ENCODE measurements at regions not wholly inside any gene's neighbourhood (a gene's known extent, or its start where the extent isn't known, plus 50 kb on each side); places are given as distances from the start of the nearest gene placed in this dataset.
"Not testable (repeated sequence)": the region's sequence is repeated elsewhere in the genome, so short reads cannot be mapped to it uniquely, and the experiment has no call there.

DNA sequence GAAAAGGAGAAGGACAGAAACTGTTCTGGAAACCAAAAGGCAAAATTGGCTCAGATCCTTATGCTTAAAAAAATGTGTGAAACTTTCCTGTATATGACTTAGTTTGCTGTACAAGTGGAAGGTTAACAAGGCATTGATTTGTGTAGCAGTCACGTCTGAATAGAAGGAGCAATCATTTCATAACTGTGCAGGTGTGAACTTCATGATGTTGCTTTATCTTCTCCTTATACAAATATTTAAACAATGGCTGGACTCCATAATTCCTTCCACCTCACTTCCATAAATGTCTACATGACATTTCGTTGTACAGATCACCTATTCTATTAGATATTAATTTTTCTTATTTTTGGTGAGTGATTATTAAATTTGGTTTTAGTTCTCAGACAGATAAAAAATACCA, 382.7 kb upstream of the NPAP1 start:
- no peak overlapping the region for H2BK5ac ChIP-seq (ENCODE audit: insufficient read length, low read length)
- H4K8ac ChIP-seq (replicated peaks; ENCODE audit: insufficient read length, low read depth, low read length), result no peak overlapping the region
- no peaks in the 10 kb centered on the region for H3K4me1 ChIP-seq (ENCODE audit: insufficient read depth, low read length)
- DNase-seq, result no peak
- no peak overlapping the region for H2BK20ac ChIP-seq (ENCODE audit: low read depth, low read length, poor library complexity, severe bottlenecking)
- H3T11ph ChIP-seq (ENCODE audit: low read length), result no peak overlapping the region
- no peak overlapping the region for H2BK12ac ChIP-seq (ENCODE audit: insufficient read length, low read depth, low read length)
- H3K23me2 ChIP-seq (ENCODE audit: insufficient read length, low read depth, low read length, poor library complexity, severe bottlenecking), result no peaks in the 10 kb centered on the region
- H3K4me2 ChIP-seq (ENCODE audit: insufficient read depth, insufficient read length, low read length), result no peak overlapping the region
- no peaks in the 10 kb centered on the region for H4K20me1 ChIP-seq (ENCODE audit: control insufficient read depth, insufficient read depth, insufficient read length)
- H3K4me3 Mint-ChIP-seq, result no peak overlapping the region
- H3K9ac ChIP-seq (ENCODE audit: extremely low read depth, insufficient read length, low read length), result no peak overlapping the region
- H3K79me2 ChIP-seq (ENCODE audit: insufficient read depth, low read length), result no peaks in the 10 kb centered on the region
- peaks cover 9% of the 10 kb centered on the region for H3K9me3 ChIP-seq (ENCODE audit: control insufficient read depth, low read depth, low read length)
- no peak overlapping the region for H2AK5ac ChIP-seq (ENCODE audit: insufficient read length, low read length)
- H3K9me3 Mint-ChIP-seq, result peaks cover 48% of the 10 kb centered on the region in 2 experiments
- no peak overlapping the region for H3K4ac ChIP-seq (ENCODE audit: low read depth, low read length)
- H4K91ac ChIP-seq (ENCODE audit: insufficient read length, low read depth, low read length), result no peak overlapping the region
- no peak overlapping the region for H3K27ac ChIP-seq (ENCODE audit: insufficient read length, low read depth, low read length)
- H3K56ac ChIP-seq (ENCODE audit: insufficient read length, low read depth, low read length), result no peak overlapping the region
- H2AFZ ChIP-seq (ENCODE audit: low read length), result no peak overlapping the region
- H3K36me3 Mint-ChIP-seq (ENCODE audit: insufficient read depth in 1 of 3, low read depth in 3 of 3), result no peaks in the 10 kb centered on the region; a peak in 2 of 7 replicates
- H3K14ac ChIP-seq (ENCODE audit: insufficient read depth, low read length), result no peak overlapping the region
- WGBS (ENCODE audit: extremely low coverage, insufficient read length, low lambda C conversion rate), result no CpG with 5 or more reads among the region's 2 CpGs
- H3K23ac ChIP-seq (ENCODE audit: insufficient read length, low read depth, low read length), result no peak overlapping the region
- H3K27me3 Mint-ChIP-seq (ENCODE audit: low read depth), result no peaks in the 10 kb centered on the region
- no peak overlapping the region for H2BK15ac ChIP-seq (ENCODE audit: low read depth, low read length)
- H3K18ac ChIP-seq (ENCODE audit: insufficient read length, low read depth, low read length), result no peak overlapping the region
- H3K79me1 ChIP-seq (ENCODE audit: insufficient read depth, low read depth, low read length, poor library complexity, severe bottlenecking), result no peaks in the 10 kb centered on the region
- no peaks in the 10 kb centered on the region for H3K4me1 Mint-ChIP-seq
- no peak overlapping the region for H4K5ac ChIP-seq (ENCODE audit: insufficient read length, low read depth, low read length)
- H3K27me3 ChIP-seq (ENCODE audit: insufficient read depth, low read length), result no peaks in the 10 kb centered on the region
- no peak overlapping the region for H2BK120ac ChIP-seq (ENCODE audit: low read depth, low read length, poor library complexity, severe bottlenecking)
- no peak overlapping the region for H3K27ac Mint-ChIP-seq
- TF ChIP-seq, protein P1, sequence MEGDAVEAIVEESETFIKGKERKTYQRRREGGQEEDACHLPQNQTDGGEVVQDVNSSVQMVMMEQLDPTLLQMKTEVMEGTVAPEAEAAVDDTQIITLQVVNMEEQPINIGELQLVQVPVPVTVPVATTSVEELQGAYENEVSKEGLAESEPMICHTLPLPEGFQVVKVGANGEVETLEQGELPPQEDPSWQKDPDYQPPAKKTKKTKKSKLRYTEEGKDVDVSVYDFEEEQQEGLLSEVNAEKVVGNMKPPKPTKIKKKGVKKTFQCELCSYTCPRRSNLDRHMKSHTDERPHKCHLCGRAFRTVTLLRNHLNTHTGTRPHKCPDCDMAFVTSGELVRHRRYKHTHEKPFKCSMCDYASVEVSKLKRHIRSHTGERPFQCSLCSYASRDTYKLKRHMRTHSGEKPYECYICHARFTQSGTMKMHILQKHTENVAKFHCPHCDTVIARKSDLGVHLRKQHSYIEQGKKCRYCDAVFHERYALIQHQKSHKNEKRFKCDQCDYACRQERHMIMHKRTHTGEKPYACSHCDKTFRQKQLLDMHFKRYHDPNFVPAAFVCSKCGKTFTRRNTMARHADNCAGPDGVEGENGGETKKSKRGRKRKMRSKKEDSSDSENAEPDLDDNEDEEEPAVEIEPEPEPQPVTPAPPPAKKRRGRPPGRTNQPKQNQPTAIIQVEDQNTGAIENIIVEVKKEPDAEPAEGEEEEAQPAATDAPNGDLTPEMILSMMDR (conservative IDR thresholded peaks at IDR 0.05), result no peak

- not testable (repeated sequence) for H3K36me3 Mint-ChIP-seq (ENCODE audit: insufficient read depth in 1 of 3, low read depth in 3 of 3)
Measured at GRCh38 chr15:24300804-24301368, 374.7 kb upstream of the NPAP1 start.

More at GRCh38 chr15:24300804-24301368, 374.7 kb upstream of the NPAP1 start:
- not testable (repeated sequence) for H3K23me2 ChIP-seq (ENCODE audit: insufficient read length, low read depth, low read length, poor library complexity, severe bottlenecking); H3K14ac ChIP-seq (ENCODE audit: insufficient read depth, low read length); H2BK20ac ChIP-seq (ENCODE audit: low read depth, low read length, poor library complexity, severe bottlenecking); H2AFZ ChIP-seq (ENCODE audit: low read length); H3K4me1 ChIP-seq (ENCODE audit: insufficient read depth, low read length); H2BK120ac ChIP-seq (ENCODE audit: low read depth, low read length, poor library complexity, severe bottlenecking); H3K18ac ChIP-seq (ENCODE audit: insufficient read length, low read depth, low read length); H3K9me3 ChIP-seq (ENCODE audit: control insufficient read depth, low read depth, low read length); H2BK15ac ChIP-seq (ENCODE audit: low read depth, low read length); H3K56ac ChIP-seq (ENCODE audit: insufficient read length, low read depth, low read length); H3K79me1 ChIP-seq (ENCODE audit: insufficient read depth, low read depth, low read length, poor library complexity, severe bottlenecking); H3K4me2 ChIP-seq (ENCODE audit: insufficient read depth, insufficient read length, low read length); H3K27me3 Mint-ChIP-seq (ENCODE audit: low read depth); H3K23ac ChIP-seq (ENCODE audit: insufficient read length, low read depth, low read length); H3K27me3 ChIP-seq (ENCODE audit: insufficient read depth, low read length); H4K5ac ChIP-seq (ENCODE audit: insufficient read length, low read depth, low read length); H3K27ac Mint-ChIP-seq; H3K9ac ChIP-seq (ENCODE audit: extremely low read depth, insufficient read length, low read length); H4K91ac ChIP-seq (ENCODE audit: insufficient read length, low read depth, low read length); H3K4me1 Mint-ChIP-seq; H3K4me3 Mint-ChIP-seq; H2AK5ac ChIP-seq (ENCODE audit: insufficient read length, low read length); H3K4ac ChIP-seq (ENCODE audit: low read depth, low read length); H3K27ac ChIP-seq (ENCODE audit: insufficient read length, low read depth, low read length); H3T11ph ChIP-seq (ENCODE audit: low read length); H4K8ac ChIP-seq (replicated peaks; ENCODE audit: insufficient read length, low read depth, low read length); H3K79me2 ChIP-seq (ENCODE audit: insufficient read depth, low read length); H2BK12ac ChIP-seq (ENCODE audit: insufficient read length, low read depth, low read length); H2BK5ac ChIP-seq (ENCODE audit: insufficient read length, low read length); DNase-seq; H4K20me1 ChIP-seq (ENCODE audit: control insufficient read depth, insufficient read depth, insufficient read length)
- no CpG with 5 or more reads among the region's 8 CpGs for WGBS (ENCODE audit: extremely low coverage, insufficient read length, low lambda C conversion rate)
- peaks cover 54 to 57% of the 10 kb centered on the region in 2 experiments for H3K9me3 Mint-ChIP-seq
